GM18505 (cell line): ENCODE measurements at regions not wholly inside any gene's neighbourhood (a gene's known extent, or its start where the extent isn't known, plus 50 kb on each side); places are given as distances from the start of the nearest gene placed in this dataset.
A peak's percentile ranks its signal among the peaks of the same experiment; 100 is the strongest.

ENCODE experiments used
- ATAC-seq: cut with Tn5 transposase; IDR thresholded peaks from one replicate; pipeline ENCODE4 v1.9.1; 2021; ENCODE audit not compliant: unreplicated experiment
- POLR2A ChIP-seq: IDR thresholded peaks from 4 replicates; pipeline ENCODE4 v1.6.1; 2011; ENCODE audit warnings: borderline replicate concordance; ENCODE audit not compliant: insufficient read depth, insufficient read length; ENCODE audit errors: extremely low read depth

GRCh38 chr1:147050654-147051053 is 112.5 kb downstream of the NBPF12 start:
- no peak for ATAC-seq
- TF ChIP-seq POLR2A = no peak

DNA sequence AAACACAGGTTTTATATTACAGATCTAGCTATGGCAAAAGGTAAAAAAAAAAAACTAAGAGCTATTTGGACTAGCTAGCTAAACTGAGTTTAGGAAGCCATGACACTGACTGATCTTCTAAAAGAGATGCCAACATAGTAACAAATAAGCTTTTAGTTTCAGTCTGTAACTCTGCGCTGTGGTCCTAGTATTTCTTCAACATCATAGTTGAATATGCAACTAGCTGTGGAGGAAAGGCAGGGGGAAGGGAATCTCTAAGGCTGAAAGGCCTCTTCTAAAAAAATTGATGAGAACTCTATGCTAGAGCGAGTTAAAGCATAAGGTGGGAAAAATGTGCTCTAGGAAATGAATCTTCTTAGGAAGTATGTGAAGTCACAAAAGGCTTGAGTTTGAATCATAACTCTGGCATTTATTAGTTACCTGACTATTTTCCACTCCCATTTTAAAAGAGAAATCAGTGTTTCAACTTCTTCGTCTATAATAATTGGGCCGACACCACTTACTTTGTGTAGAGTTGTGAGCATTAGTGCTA is 108.8 kb downstream of the NBPF12 start:
- peak; percentile 66 for ATAC-seq

- ATAC-seq = peak; percentile 29
- no peak for TF ChIP-seq POLR2A
Observed at GRCh38 chr1:147046189-147046862, 108.2 kb downstream of the NBPF12 start.
